Astrocyte of the cerebellum (primary cell): ENCODE measurements at regions not wholly inside any gene's neighbourhood (a gene's known extent, or its start where the extent isn't known, plus 50 kb on each side); places are given as distances from the start of the nearest gene placed in this dataset.

Source experiments
- DNase-seq: peaks from one replicate; pipeline ENCODE4 v3.0.0-alpha.2; 2011; ENCODE audit warnings: low read depth
- H3K4me3 ChIP-seq: 2 replicates; pipeline ENCODE4 v1.5.1; 2011; ENCODE audit warnings: mild to moderate bottlenecking, low read depth, low read length, moderate library complexity
- CTCF ChIP-seq: IDR thresholded peaks from 2 replicates; pipeline ENCODE4 v1.5.1; 2012; ENCODE audit warnings: low read length, low read depth, moderate library complexity, mild to moderate bottlenecking; ENCODE audit errors: missing control alignments
- in situ Hi-C: cut with HindIII; loops from 2 replicates; pipeline ENCODE4 v1.10.0; 2017; ENCODE audit warnings: low sequenced_read_pairs

GRCh38 chr2:152241948-152242729 is 66.6 kb upstream of the STAM2 start:
- H3K4me3 ChIP-seq = no peak overlapping the region
- no peak for TF ChIP-seq CTCF
- in situ Hi-C loops = no loop called here
- DNase-seq = no peak

GRCh38 chr2:152242787-152243472 is 67.4 kb upstream of the STAM2 start:
- DNase-seq = no peak
- H3K4me3 ChIP-seq = no peak overlapping the region
- TF ChIP-seq CTCF = no peak
- in situ Hi-C loops = no loop called here

DNA sequence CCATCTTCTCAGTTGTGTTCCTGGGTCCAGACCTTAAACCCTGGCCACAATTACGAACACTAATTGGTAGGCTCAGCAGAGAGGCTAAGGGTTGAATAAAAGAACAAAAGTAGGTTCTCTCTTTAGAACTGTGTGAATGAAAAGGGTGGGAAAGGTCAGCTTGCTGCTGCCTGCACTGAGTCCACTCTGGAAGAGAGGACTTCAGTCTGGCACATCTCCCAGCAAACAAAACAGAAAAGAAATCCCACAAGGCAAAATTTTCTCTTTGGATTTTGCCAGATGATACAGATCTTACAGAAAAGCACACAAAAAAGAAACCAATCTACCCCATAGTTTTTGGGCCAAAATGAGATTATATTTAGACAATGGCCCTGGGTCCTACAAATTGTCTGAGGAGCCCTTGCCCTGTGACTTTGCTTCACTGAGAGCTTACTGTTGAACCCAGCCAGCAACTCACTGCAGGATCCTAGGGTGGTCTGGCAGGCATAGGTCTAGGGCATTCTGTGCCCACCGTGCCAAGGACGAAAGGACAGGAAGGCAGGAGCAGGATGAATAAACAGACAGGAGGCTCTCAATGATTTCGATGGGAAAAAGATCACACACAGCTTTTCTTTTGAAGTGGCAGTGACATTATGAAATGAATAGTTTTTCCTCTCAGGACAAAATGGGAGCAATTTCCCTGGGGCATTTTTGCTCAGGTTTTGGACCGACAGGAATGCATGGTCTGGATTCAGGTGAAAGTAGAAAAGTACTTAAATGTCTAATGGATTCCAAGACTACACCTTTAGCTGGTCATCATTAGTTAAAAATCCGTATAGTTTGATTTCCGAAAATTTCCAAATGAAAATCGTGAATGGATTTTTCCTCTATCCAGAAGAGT is 68.4 kb upstream of the STAM2 start:
- no peak for DNase-seq
- in situ Hi-C loops = no loop called here
- no peak overlapping the region for H3K4me3 ChIP-seq
- no peak for TF ChIP-seq CTCF

- DNase-seq = no peak
- no peak for TF ChIP-seq CTCF
- H3K4me3 ChIP-seq = no peak overlapping the region
- in situ Hi-C loops = no loop called here
Observed at GRCh38 chr2:152245653-152246052, 70.1 kb upstream of the STAM2 start.

GRCh38 chr2:152246686-152247336 is 71.2 kb upstream of the STAM2 start:
- no peak for DNase-seq
- in situ Hi-C loops = no loop called here
- H3K4me3 ChIP-seq = no peak overlapping the region
- TF ChIP-seq CTCF = no peak

DNA sequence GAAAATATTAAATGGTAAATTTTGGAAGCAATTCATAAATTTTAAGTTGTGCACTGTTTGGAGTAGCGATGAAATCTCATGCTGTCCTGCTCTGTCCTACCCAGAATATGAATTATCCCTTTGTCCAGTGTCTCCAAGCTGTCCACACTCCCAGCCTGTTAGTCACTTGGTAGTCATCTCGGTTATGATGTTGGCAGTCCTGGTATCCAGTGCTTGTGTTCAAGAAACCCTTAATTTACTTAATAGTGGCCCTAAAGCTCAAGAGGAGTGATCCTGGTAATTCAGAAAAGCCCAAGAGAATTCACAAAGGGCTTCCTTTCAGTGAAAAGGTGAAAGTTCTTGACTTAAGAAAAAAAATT is 71.8 kb upstream of the STAM2 start:
- in situ Hi-C loops = no loop called here
- no peak for TF ChIP-seq CTCF
- H3K4me3 ChIP-seq = no peak overlapping the region

More for the DNA sequence above, 71.8 kb upstream of the STAM2 start:
- no peak for DNase-seq
